Prostate gland (tissue), 2 donors: ENCODE measurements at regions not wholly inside any gene's neighbourhood (a gene's known extent, or its start where the extent isn't known, plus 50 kb on each side); places are given as distances from the start of the nearest gene placed in this dataset.

Source experiments
- DNase-seq: peaks from one replicate; pipeline ENCODE4 v3.0.0-alpha.2; 2019; ENCODE audit warnings: low spot score
- H3K27ac ChIP-seq, 2 donors: fragments of 200-600 bp; sonication (generic); 2 replicates each; pipeline ENCODE4 v1.5.1; 2017 to 2019
- H3K27me3 ChIP-seq: fragments of 200-600 bp; sonication (generic); replicated peaks from 2 replicates; pipeline ENCODE4 v1.5.1; 2019; ENCODE audit not compliant: insufficient read depth
- H3K36me3 ChIP-seq, 2 donors: fragments of 200-600 bp; sonication (generic); 1 replicate in 1 of 2; 2 replicates in 1 of 2; pipeline versions ENCODE4 v1.5.1 to v1.8.1; 2017 to 2019
- H3K4me1 ChIP-seq: fragments of 200-600 bp; sonication (generic); replicated peaks from 2 replicates; pipeline ENCODE4 v1.5.1; 2019
- H3K4me3 ChIP-seq, 2 donors: fragments of 200-600 bp; sonication (generic); 2 replicates each; pipeline ENCODE4 v1.5.1; 2017 to 2019
- H3K9me3 ChIP-seq: fragments of 200-600 bp; sonication (generic); 2 replicates; pipeline ENCODE4 v1.5.1; 2017
- POLR2A ChIP-seq: fragments of 450-650 bp; IDR thresholded peaks from one replicate; pipeline ENCODE4 v1.6.1; 2016; ENCODE audit warnings: antibody characterized with exemption, mild to moderate bottlenecking
- POLR2AphosphoS5 ChIP-seq: sonication (generic); formaldehyde crosslinking; IDR thresholded peaks from one replicate; pipeline ENCODE4 v1.6.1; 2017; ENCODE audit warnings: antibody characterized with exemption
- WGBS: methylation state at CpG from one replicate; pipeline ENCODE4 v1.1.5; 2018; 5-methylcytosine and 5-hydroxymethylcytosine counted together
- intact Hi-C: fragments of 100-400 bp; cut with DNase I; formaldehyde crosslinking; loops from one replicate; pipeline ENCODE4 v1.14.2; 2022
- TF ChIP-seq, protein P1 (sequence below), 4 experiments: fragments of 200-600 bp in 2 of 4; fragments of 450-650 bp in 2 of 4; sonication (generic) in 2 of 4; IDR thresholded peaks; 1 replicate in 3 of 4; 2 replicates in 1 of 4; pipeline ENCODE4 v1.5.1; 2016 to 2019; ENCODE audit warnings: antibody characterized with exemption in 4 of 4, mild to moderate bottlenecking in 2 of 4, moderate library complexity in 2 of 4

DNA sequence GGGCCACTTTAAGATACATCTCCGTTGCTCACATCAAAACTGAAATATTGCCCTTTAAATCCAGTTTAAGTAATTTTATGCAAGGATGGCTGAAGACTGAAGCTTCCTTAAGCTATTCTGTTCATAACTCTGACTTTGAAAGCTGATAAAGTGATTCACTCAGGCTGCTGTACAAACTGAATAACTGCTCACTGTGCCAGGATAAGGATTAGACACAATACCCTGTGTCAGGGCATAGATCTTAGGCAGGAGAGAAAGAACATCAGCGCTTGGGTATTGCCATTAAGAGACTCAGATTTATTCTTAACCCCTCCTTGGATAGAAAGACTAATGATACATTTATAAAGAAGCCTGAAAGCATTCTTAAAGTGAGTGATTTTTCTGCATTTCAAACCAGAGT is 614.5 kb upstream of the ZWINT start:
- Histone ChIP-seq H3K36me3 (no peaks in the 10 kb centered on the region), H3K27ac (no peak overlapping the region), H3K4me1 (no peaks in the 10 kb centered on the region), H3K27me3 (no peaks in the 10 kb centered on the region), H3K9me3 (no peaks in the 10 kb centered on the region), H3K4me3 (no peak overlapping the region)
- TF ChIP-seq POLR2AphosphoS5: no peak
- TF ChIP-seq, protein P1, sequence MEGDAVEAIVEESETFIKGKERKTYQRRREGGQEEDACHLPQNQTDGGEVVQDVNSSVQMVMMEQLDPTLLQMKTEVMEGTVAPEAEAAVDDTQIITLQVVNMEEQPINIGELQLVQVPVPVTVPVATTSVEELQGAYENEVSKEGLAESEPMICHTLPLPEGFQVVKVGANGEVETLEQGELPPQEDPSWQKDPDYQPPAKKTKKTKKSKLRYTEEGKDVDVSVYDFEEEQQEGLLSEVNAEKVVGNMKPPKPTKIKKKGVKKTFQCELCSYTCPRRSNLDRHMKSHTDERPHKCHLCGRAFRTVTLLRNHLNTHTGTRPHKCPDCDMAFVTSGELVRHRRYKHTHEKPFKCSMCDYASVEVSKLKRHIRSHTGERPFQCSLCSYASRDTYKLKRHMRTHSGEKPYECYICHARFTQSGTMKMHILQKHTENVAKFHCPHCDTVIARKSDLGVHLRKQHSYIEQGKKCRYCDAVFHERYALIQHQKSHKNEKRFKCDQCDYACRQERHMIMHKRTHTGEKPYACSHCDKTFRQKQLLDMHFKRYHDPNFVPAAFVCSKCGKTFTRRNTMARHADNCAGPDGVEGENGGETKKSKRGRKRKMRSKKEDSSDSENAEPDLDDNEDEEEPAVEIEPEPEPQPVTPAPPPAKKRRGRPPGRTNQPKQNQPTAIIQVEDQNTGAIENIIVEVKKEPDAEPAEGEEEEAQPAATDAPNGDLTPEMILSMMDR (IDR thresholded peaks at IDR 0.05): no peak
- no peak for TF ChIP-seq POLR2A
- 63% methylated on average over 2 of the region's 2 CpGs for WGBS
- DNase-seq: no peak
- intact Hi-C loops: no loop called here

- no peaks in the 10 kb centered on the region for H3K4me1 ChIP-seq
- intact Hi-C loops: no loop called here
- no peaks in the 10 kb centered on the region for H3K27me3 ChIP-seq
- no peak overlapping the region for H3K4me3 ChIP-seq
- H3K9me3 ChIP-seq: no peaks in the 10 kb centered on the region
- H3K27ac ChIP-seq: no peak overlapping the region
- no peaks in the 10 kb centered on the region for H3K36me3 ChIP-seq
- no peak for DNase-seq
- TF ChIP-seq POLR2A (no peak), POLR2AphosphoS5 (no peak)
- TF ChIP-seq, protein P1 (IDR thresholded peaks at IDR 0.05): no peak
Measured at GRCh38 chr10:56973766-56974165, 612.7 kb upstream of the ZWINT start.

DNA sequence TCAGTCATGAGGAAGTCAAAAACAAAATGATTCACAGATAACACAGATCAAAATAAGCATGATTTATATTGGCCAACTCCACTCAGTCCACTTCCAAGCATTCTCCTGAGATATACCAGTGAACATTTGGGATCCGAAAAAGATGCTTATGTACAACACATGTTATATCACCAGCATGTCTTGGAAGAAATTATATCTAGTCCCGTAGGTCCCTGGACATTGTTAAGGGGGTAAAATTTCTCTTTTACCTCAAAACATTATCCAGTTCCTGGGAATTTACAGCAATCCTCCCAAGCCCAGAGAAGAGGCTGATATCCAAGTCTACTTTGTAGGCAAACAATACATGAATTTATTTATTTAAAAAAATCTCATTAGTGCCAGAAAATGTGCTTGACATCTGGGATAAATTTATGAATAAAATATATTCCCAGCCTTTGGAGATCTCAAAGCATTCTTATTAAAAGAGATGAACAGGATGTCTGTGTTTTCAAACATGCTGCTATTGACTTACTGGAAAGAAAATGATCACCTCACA is 582.2 kb upstream of the ZWINT start:
- TF ChIP-seq, protein P1 (IDR thresholded peaks at IDR 0.05): no peak
- TF ChIP-seq POLR2A (no peak), POLR2AphosphoS5 (no peak)
- Histone ChIP-seq H3K27me3 (no peaks in the 10 kb centered on the region), H3K9me3 (no peaks in the 10 kb centered on the region), H3K4me1 (no peaks in the 10 kb centered on the region), H3K27ac (no peak overlapping the region), H3K36me3 (no peaks in the 10 kb centered on the region), H3K4me3 (no peak overlapping the region)
- DNase-seq: no peak
- WGBS: 73% methylated on average over 2 of the region's 2 CpGs
- intact Hi-C loops: no loop called here

- TF ChIP-seq POLR2AphosphoS5: no peak
- TF ChIP-seq POLR2A: no peak
- TF ChIP-seq, protein P1 (IDR thresholded peaks at IDR 0.05): no peak
- intact Hi-C loops: no loop called here
- 89% methylated on average over 4 of the region's 4 CpGs for WGBS
- H3K27ac ChIP-seq: no peak overlapping the region
- H3K4me1 ChIP-seq: no peaks in the 10 kb centered on the region
- no peaks in the 10 kb centered on the region for H3K36me3 ChIP-seq
- no peak overlapping the region for H3K4me3 ChIP-seq
- H3K27me3 ChIP-seq: no peaks in the 10 kb centered on the region
- no peaks in the 10 kb centered on the region for H3K9me3 ChIP-seq
- no peak for DNase-seq
Measured at GRCh38 chr10:56934515-56934914, 573.5 kb upstream of the ZWINT start.

GRCh38 chr10:56928714-56929113 is 567.7 kb upstream of the ZWINT start:
- Histone ChIP-seq H3K27ac (no peak overlapping the region), H3K27me3 (no peaks in the 10 kb centered on the region), H3K36me3 (no peaks in the 10 kb centered on the region), H3K9me3 (no peaks in the 10 kb centered on the region), H3K4me3 (no peak overlapping the region), H3K4me1 (no peaks in the 10 kb centered on the region)
- intact Hi-C loops: no loop called here
- 78% methylated on average over 1 of the region's 1 CpG for WGBS
- DNase-seq: no peak
- TF ChIP-seq POLR2A (no peak), POLR2AphosphoS5 (no peak)
- TF ChIP-seq, protein P1 (IDR thresholded peaks at IDR 0.05): no peak
